ENCODE measurements at regions not wholly inside any gene's neighbourhood (a gene's known extent, or its start where the extent isn't known, plus 50 kb on each side); places are given as distances from the start of the nearest gene placed in this dataset.

DNA sequence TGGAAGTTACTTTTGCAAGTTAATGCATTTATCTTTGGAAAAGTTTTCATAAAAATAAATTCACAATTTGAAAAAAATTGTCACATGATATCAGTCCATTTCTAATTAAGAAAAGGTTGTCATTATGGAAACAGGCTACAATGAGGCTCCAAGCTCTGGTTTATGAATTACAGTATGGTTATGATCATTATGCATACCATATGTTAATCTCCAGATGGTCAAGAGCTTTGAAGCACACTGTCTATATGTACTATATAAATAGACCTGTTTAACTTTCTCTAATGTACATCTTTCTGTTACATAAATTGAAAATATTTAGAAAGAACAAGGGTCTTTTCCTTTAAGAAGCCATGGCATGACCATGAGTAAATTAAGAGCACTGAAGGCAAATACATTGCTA is 2338.8 kb downstream of the PCDH7 start:
- H3K27me3 Mint-ChIP-seq = no peaks in the 10 kb centered on the region
- Histone ChIP-seq H3K4me3 (ENCODE audit: control insufficient read depth in 1 of 2, extremely low read depth in 1 of 2, low read length in 1 of 2) (no peak overlapping the region), H3K27me3 (replicated peaks in 1 of 2; ENCODE audit: control insufficient read depth in 2 of 2, extremely low read depth in 1 of 2, insufficient read depth in 2 of 2, low read length in 1 of 2) (no peaks in the 10 kb centered on the region), H3K9me3 (no peaks in the 10 kb centered on the region), H3K4me1 (ENCODE audit: control insufficient read depth in 1 of 2, extremely low read depth in 1 of 2, insufficient read depth in 2 of 2, low read length in 2 of 2) (no peaks in the 10 kb centered on the region), H3K27ac (ENCODE audit: low read length) (no peak overlapping the region), H3K36me3 (ENCODE audit: control insufficient read depth in 2 of 2, extremely low read depth in 1 of 2, insufficient read depth in 1 of 2, low read length in 1 of 2) (no peaks in the 10 kb centered on the region)
- CTCF ChIA-PET = no interaction called here
- no peaks in the 10 kb centered on the region for H3K36me3 Mint-ChIP-seq
- H3K9me3 Mint-ChIP-seq = peaks cover 7 to 15% (median 14%) of the 10 kb centered on the region in 3 donors
- ATAC-seq (replicated peaks in 1 of 4) (no peak), DNase-seq (no peak)
- no peaks in the 10 kb centered on the region for H3K4me1 Mint-ChIP-seq
- POLR2A ChIA-PET = no interaction called here
- H3K27ac Mint-ChIP-seq = no peak overlapping the region
- H3K4me3 Mint-ChIP-seq = no peak overlapping the region

DNA sequence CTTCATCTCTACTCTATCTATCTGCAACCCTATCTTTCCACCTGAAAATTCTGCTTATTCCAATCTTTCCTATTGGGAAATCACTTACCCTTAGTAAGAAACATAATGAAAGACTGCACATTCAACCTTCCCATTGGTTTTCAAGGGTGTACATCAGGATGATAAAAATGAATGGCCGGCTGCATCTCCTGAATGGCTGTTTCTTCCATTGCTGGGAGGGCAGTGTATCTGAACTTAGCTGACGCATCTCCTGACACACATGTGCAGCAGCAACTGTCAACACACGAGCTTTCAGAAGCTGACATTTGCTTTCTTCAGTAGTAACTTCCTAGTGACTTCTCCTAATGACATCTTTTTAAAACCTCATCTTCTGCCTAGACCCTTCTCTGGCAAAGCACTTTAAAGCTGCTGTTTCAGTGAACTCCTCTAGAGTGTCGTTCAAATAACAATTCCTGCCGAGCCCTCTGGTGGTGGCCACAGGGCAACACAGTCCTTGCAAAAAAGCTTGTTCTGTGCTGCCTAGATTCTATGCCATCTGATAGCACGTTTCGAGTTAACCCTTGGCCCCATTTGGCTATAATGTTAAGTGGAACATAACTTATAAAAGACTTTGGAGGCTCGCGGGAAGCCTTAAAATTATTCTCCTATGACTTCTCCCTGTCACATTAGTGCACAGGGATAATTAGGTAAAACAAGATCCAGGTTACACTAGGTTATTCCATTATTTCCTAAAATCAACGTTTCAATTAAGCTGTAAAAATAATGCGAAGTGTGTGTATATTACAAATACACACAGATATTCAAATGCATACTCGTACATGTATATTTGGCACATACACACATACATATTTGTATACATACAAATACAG is 2340.7 kb downstream of the PCDH7 start:
- ATAC-seq (replicated peaks in 1 of 4) (no peak), DNase-seq (no peak)
- POLR2A ChIA-PET = no interaction called here
- peaks cover 7 to 17% (median 7%) of the 10 kb centered on the region in 3 donors for H3K9me3 Mint-ChIP-seq
- Histone ChIP-seq H3K4me1 (ENCODE audit: control insufficient read depth in 1 of 2, extremely low read depth in 1 of 2, insufficient read depth in 2 of 2, low read length in 2 of 2) (no peaks in the 10 kb centered on the region), H3K36me3 (ENCODE audit: control insufficient read depth in 2 of 2, extremely low read depth in 1 of 2, insufficient read depth in 1 of 2, low read length in 1 of 2) (no peaks in the 10 kb centered on the region), H3K27me3 (replicated peaks in 1 of 2; ENCODE audit: control insufficient read depth in 2 of 2, extremely low read depth in 1 of 2, insufficient read depth in 2 of 2, low read length in 1 of 2) (no peaks in the 10 kb centered on the region), H3K4me3 (ENCODE audit: control insufficient read depth in 1 of 2, extremely low read depth in 1 of 2, low read length in 1 of 2) (no peak overlapping the region), H3K9me3 (no peaks in the 10 kb centered on the region), H3K27ac (ENCODE audit: low read length) (no peak overlapping the region)
- 37% methylated on average over 5 of the region's 12 CpGs for WGBS (ENCODE audit: insufficient coverage)
- H3K4me1 Mint-ChIP-seq = no peaks in the 10 kb centered on the region
- H3K27me3 Mint-ChIP-seq = no peaks in the 10 kb centered on the region
- H3K4me3 Mint-ChIP-seq = no peak overlapping the region
- no peaks in the 10 kb centered on the region for H3K36me3 Mint-ChIP-seq
- CTCF ChIA-PET = no interaction called here
- H3K27ac Mint-ChIP-seq = no peak overlapping the region

DNA sequence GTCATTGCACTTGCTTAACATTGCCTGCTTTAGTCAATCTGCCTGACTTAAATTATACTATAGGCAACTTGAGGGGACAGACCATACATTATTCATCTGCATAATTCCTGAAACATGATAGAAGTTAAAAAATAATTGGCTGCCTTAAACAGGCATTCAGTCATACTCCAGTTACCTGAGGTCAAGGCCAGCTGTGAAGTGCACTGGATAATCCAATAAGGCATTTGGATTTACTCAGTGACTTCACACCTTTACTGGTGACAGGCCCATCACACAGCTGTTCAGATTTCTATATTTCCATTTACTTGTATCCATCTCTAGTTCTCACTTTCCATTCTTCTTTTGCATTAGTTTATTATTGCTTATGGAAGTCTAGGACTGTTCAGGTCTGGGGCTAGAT is 2341.6 kb downstream of the PCDH7 start:
- POLR2A ChIA-PET = no interaction called here
- H3K4me3 ChIP-seq (ENCODE audit: control insufficient read depth in 1 of 2, extremely low read depth in 1 of 2, low read length in 1 of 2) = no peak overlapping the region
- no peak overlapping the region for H3K27ac ChIP-seq (ENCODE audit: low read length)
- H3K27ac Mint-ChIP-seq = no peak overlapping the region
- DNase-seq = no peak
- CTCF ChIA-PET = no interaction called here
- H3K9me3 ChIP-seq = no peaks in the 10 kb centered on the region
- H3K4me1 Mint-ChIP-seq = no peaks in the 10 kb centered on the region
- H3K27me3 ChIP-seq (replicated peaks in 1 of 2; ENCODE audit: control insufficient read depth in 2 of 2, extremely low read depth in 1 of 2, insufficient read depth in 2 of 2, low read length in 1 of 2) = no peaks in the 10 kb centered on the region
- H3K9me3 Mint-ChIP-seq = peaks cover 7 to 21% (median 7%) of the 10 kb centered on the region in 3 donors
- H3K4me3 Mint-ChIP-seq = no peak overlapping the region
- H3K36me3 Mint-ChIP-seq = no peaks in the 10 kb centered on the region
- no peaks in the 10 kb centered on the region for H3K4me1 ChIP-seq (ENCODE audit: control insufficient read depth in 1 of 2, extremely low read depth in 1 of 2, insufficient read depth in 2 of 2, low read length in 2 of 2)
- no peak for ATAC-seq (replicated peaks in 1 of 4)
- no peaks in the 10 kb centered on the region for H3K36me3 ChIP-seq (ENCODE audit: control insufficient read depth in 2 of 2, extremely low read depth in 1 of 2, insufficient read depth in 1 of 2, low read length in 1 of 2)
- H3K27me3 Mint-ChIP-seq = no peaks in the 10 kb centered on the region

DNA sequence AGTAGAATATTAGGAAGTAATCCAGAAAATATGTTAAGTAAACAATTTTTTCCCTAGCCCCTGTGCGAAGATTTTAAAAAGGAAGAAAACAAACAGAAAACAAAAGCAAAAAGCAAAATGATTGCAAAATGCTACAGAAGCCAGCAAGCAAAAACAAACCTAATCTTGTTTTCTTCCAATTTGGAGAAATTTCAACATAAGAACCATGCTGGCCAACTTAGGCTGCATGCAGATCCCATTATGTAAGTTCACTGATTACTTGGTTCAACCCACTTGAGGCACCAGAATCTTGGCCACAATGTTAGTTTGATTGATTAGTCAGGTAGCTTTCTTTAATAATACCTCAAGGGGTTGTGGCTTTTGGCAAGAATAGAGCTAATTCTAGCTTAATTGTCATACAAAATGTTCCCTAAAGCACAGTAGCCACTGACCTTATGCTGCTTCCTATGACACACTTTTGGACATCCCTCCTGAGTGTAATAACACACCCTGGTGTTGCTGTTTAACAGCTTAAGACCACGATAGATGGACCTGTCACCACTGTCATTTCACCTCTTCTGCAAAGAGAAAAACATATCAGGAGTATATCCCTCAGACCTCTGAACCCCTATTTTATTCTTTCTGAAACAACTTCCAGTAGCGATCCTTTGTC is 2342.1 kb downstream of the PCDH7 start:
- no peaks in the 10 kb centered on the region for H3K4me1 ChIP-seq (ENCODE audit: control insufficient read depth in 1 of 2, extremely low read depth in 1 of 2, insufficient read depth in 2 of 2, low read length in 2 of 2)
- Mint-ChIP-seq H3K4me1 (no peaks in the 10 kb centered on the region), H3K9me3 (peaks cover 7 to 19% (median 7%) of the 10 kb centered on the region in 3 donors), H3K27ac (no peak overlapping the region), H3K36me3 (no peaks in the 10 kb centered on the region), H3K4me3 (no peak overlapping the region), H3K27me3 (no peaks in the 10 kb centered on the region)
- no peaks in the 10 kb centered on the region for H3K36me3 ChIP-seq (ENCODE audit: control insufficient read depth in 2 of 2, extremely low read depth in 1 of 2, insufficient read depth in 1 of 2, low read length in 1 of 2)
- H3K4me3 ChIP-seq (ENCODE audit: control insufficient read depth in 1 of 2, extremely low read depth in 1 of 2, low read length in 1 of 2) = no peak overlapping the region
- WGBS (ENCODE audit: insufficient coverage) = 72% methylated on average over 2 of the region's 3 CpGs
- POLR2A ChIA-PET = no interaction called here
- ATAC-seq (replicated peaks in 1 of 4) (no peak), DNase-seq (no peak)
- CTCF ChIA-PET = no interaction called here
- H3K27me3 ChIP-seq (replicated peaks in 1 of 2; ENCODE audit: control insufficient read depth in 2 of 2, extremely low read depth in 1 of 2, insufficient read depth in 2 of 2, low read length in 1 of 2) = no peaks in the 10 kb centered on the region
- H3K9me3 ChIP-seq = no peaks in the 10 kb centered on the region
- no peak overlapping the region for H3K27ac ChIP-seq (ENCODE audit: low read length)

DNA sequence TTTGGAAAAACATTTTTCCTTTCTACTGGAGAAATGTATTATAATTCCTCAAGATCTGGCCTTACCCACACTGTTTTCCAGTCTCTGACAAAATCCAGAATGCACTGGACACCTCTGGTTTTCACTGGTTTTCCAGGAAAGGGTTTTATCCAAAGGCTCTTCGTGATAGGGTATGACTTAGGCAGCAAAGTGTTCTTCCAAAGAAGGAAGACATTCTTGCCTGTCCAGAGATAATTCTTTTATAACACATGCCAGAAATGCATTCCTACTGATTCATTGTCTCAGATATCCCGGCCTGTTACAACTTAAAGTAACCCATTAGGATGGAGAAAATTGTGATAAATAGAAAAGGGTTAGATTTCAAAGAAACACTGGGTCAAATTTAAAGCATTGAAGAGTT is 2343.1 kb downstream of the PCDH7 start:
- WGBS (ENCODE audit: insufficient coverage) = no CpG with 5 or more reads among the region's 2 CpGs
- Mint-ChIP-seq H3K27me3 (no peaks in the 10 kb centered on the region), H3K27ac (no peak overlapping the region), H3K9me3 (peaks cover 4 to 18% (median 7%) of the 10 kb centered on the region in 3 donors), H3K36me3 (no peaks in the 10 kb centered on the region), H3K4me1 (no peaks in the 10 kb centered on the region), H3K4me3 (no peak overlapping the region)
- Histone ChIP-seq H3K27ac (ENCODE audit: low read length) (no peak overlapping the region), H3K27me3 (replicated peaks in 1 of 2; ENCODE audit: control insufficient read depth in 2 of 2, extremely low read depth in 1 of 2, insufficient read depth in 2 of 2, low read length in 1 of 2) (no peaks in the 10 kb centered on the region), H3K36me3 (ENCODE audit: control insufficient read depth in 2 of 2, extremely low read depth in 1 of 2, insufficient read depth in 1 of 2, low read length in 1 of 2) (no peaks in the 10 kb centered on the region), H3K9me3 (no peaks in the 10 kb centered on the region), H3K4me1 (ENCODE audit: control insufficient read depth in 1 of 2, extremely low read depth in 1 of 2, insufficient read depth in 2 of 2, low read length in 2 of 2) (no peaks in the 10 kb centered on the region), H3K4me3 (ENCODE audit: control insufficient read depth in 1 of 2, extremely low read depth in 1 of 2, low read length in 1 of 2) (no peak overlapping the region)
- POLR2A ChIA-PET = no interaction called here
- CTCF ChIA-PET = no interaction called here
- ATAC-seq (replicated peaks in 1 of 4) = no peak
- DNase-seq = no peak

DNA sequence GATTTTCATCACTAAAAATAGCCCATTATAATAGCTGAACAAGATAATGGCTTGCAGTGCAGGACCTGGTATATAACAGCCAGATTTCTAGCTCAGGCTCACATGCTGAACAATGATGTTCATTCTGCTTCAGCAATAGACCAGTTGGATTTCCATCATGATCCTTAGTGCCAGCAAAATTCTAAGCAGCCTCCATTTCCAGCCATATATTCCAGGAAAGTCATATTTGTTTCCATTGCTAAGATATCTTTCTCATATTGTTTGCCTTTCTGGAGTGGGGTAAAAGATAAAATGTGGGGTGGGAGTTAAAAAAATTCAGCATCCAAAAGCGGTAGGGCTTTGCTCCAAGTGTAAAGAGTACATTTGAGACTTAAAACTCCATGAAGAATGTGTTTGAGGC is 2344.1 kb downstream of the PCDH7 start:
- H3K9me3 ChIP-seq = no peaks in the 10 kb centered on the region
- no peaks in the 10 kb centered on the region for H3K4me1 ChIP-seq (ENCODE audit: control insufficient read depth in 1 of 2, extremely low read depth in 1 of 2, insufficient read depth in 2 of 2, low read length in 2 of 2)
- H3K4me3 Mint-ChIP-seq = no peak overlapping the region
- H3K4me3 ChIP-seq (ENCODE audit: control insufficient read depth in 1 of 2, extremely low read depth in 1 of 2, low read length in 1 of 2) = no peak overlapping the region
- H3K27me3 ChIP-seq (replicated peaks in 1 of 2; ENCODE audit: control insufficient read depth in 2 of 2, extremely low read depth in 1 of 2, insufficient read depth in 2 of 2, low read length in 1 of 2) = no peaks in the 10 kb centered on the region
- H3K27ac Mint-ChIP-seq = no peak overlapping the region
- ChIA-PET CTCF (no interaction called here), POLR2A (no interaction called here)
- ATAC-seq (replicated peaks in 1 of 4) = no peak
- no peak for DNase-seq
- H3K36me3 ChIP-seq (ENCODE audit: control insufficient read depth in 2 of 2, extremely low read depth in 1 of 2, insufficient read depth in 1 of 2, low read length in 1 of 2) = no peaks in the 10 kb centered on the region
- H3K4me1 Mint-ChIP-seq = no peaks in the 10 kb centered on the region
- no CpG with 5 or more reads among the region's 1 CpG for WGBS (ENCODE audit: insufficient coverage)
- no peaks in the 10 kb centered on the region for H3K27me3 Mint-ChIP-seq
- peaks cover 7 to 22% (median 12%) of the 10 kb centered on the region in 3 donors for H3K9me3 Mint-ChIP-seq
- H3K27ac ChIP-seq (ENCODE audit: low read length) = no peak overlapping the region
- no peaks in the 10 kb centered on the region for H3K36me3 Mint-ChIP-seq
